ENCODE measurements at regions not wholly inside any gene's neighbourhood (a gene's known extent, or its start where the extent isn't known, plus 50 kb on each side); places are given as distances from the start of the nearest gene placed in this dataset.

DNA sequence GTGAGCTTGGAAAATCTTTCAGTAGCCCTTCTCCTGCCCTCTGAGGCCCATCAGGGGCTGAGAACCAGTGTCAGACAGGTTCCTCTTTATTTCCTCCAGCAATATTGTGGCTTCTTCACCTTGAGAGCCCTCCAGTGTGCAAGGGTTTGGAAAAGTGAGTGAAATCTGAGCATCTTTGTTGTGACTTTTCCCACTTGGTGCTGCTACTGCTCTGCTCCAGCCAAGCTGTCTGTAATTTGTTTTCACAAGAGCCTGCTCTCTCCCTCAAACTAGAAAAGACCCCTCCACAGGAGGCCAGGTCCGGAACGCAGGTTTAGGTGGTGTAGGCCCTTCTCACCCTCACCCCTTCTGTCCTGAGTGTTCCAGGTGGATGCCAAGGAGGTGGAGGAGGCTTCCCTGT lies 57.4 kb upstream of the SPRY4 start (continued):
- TF ChIP-seq CBFB (CRISPR knock-in tag; IDR thresholded peaks at IDR 0.05), result no peak
- TF ChIP-seq, protein P1, sequence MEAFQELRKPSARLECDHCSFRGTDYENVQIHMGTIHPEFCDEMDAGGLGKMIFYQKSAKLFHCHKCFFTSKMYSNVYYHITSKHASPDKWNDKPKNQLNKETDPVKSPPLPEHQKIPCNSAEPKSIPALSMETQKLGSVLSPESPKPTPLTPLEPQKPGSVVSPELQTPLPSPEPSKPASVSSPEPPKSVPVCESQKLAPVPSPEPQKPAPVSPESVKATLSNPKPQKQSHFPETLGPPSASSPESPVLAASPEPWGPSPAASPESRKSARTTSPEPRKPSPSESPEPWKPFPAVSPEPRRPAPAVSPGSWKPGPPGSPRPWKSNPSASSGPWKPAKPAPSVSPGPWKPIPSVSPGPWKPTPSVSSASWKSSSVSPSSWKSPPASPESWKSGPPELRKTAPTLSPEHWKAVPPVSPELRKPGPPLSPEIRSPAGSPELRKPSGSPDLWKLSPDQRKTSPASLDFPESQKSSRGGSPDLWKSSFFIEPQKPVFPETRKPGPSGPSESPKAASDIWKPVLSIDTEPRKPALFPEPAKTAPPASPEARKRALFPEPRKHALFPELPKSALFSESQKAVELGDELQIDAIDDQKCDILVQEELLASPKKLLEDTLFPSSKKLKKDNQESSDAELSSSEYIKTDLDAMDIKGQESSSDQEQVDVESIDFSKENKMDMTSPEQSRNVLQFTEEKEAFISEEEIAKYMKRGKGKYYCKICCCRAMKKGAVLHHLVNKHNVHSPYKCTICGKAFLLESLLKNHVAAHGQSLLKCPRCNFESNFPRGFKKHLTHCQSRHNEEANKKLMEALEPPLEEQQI (IDR thresholded peaks at IDR 0.05), result no peak
- no peak for TF ChIP-seq ZNF324 (CRISPR knock-in tag; IDR thresholded peaks at IDR 0.05)

DNA sequence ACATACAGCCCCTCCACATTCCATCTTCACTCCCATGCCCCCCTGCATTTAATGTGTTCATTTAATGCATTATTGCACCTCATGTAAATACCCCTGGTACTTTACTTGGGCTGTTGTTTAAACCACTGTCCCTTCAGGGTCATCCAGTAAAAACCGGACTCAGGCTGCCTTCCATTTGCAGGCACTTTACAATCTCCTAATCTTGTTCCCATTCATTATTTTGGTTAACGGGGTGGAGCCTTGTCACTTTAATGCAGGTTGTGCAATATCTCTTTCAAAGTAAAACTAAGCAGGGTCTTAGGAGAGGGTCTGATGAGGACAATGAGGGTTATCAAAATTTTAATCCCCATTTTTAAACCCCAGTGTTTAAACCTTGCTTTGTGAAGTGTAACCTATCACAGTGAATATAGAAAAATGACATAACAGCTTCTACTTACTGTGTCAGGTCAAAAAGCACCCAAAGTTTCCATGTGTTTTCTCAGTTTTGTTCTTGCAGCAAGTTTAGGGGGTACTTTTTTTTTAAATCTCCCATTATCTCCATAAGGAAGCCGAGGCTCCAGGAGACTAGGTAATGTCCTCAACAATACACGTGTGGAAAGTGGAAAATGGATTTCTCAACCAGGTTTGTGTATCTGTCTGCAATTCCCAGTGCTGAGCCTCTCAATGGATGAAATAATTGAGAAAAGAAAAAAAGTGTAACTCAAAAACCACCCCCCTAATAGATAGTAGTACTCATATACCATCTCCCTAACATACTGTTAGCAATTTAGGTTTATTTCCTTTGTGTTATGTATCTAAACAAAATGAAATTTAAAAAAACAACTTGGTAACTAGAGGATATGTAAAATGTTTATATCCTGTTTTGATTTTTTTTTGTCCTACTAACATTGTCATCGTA lies 54.2 kb upstream of the SPRY4 start:
- intact Hi-C loops (cut with micrococcal nuclease), result no loop called here
- no peak overlapping the region for H3K27ac ChIP-seq (ENCODE audit: extremely low read depth, low read depth, low read length)
- H3K9me1 ChIP-seq (ENCODE audit: control insufficient read depth, insufficient read depth, low read length), result no peaks in the 10 kb centered on the region
- in situ Hi-C loops (cut with MboI), result no loop called here
- H3K4me3 ChIP-seq, result no peak overlapping the region
- ChIA-PET POLR2A (interaction anchor here (0.5 kb wide), 1 partner anchor 11 kb away, joined by 3 read pairs; no protein-coding TSS in a partner anchor), CTCF (ENCODE audit: low intra/inter-chr PET ratio) (no interaction called here)
- 34% methylated on average over 5 of the region's 5 CpGs for WGBS (ENCODE audit: insufficient coverage, low coverage, missing lambda C conversion rate)
- H3K79me2 ChIP-seq (ENCODE audit: control insufficient read depth, insufficient read depth, low read length), result no peaks in the 10 kb centered on the region
- H3K4me2 ChIP-seq (ENCODE audit: insufficient read depth, low read length), result no peak overlapping the region
- BruUV-seq (replicated peaks), result no TSS peak
- H2AFZ ChIP-seq (ENCODE audit: low read depth, low read length), result peak overlapping the region; percentile 60
- DNase-seq (ENCODE audit: extremely low read depth in 1 of 4, low spot score in 3 of 4) (no peak), FAIRE-seq (no peak), ATAC-seq (peak; percentile 62)
- H3K9me3 ChIP-seq (replicated peaks; ENCODE audit: control insufficient read depth, insufficient read depth, low read depth, low read length), result no peaks in the 10 kb centered on the region
- H3K9ac ChIP-seq (ENCODE audit: insufficient read depth in 1 of 2, low read depth in 2 of 2, low read length in 2 of 2), result no peak overlapping the region
- no peaks in the 10 kb centered on the region for H4K20me1 ChIP-seq (replicated peaks; ENCODE audit: control insufficient read depth, insufficient read depth, low read length)
- H3K4me1 ChIP-seq (replicated peaks in 1 of 2; ENCODE audit: control insufficient read depth in 2 of 2, insufficient read depth in 2 of 2, low read length in 2 of 2), result peaks cover 0 to 2% of the 10 kb centered on the region in 2 experiments; a peak in 1 of 5 replicates
- H3K27me3 ChIP-seq (ENCODE audit: control insufficient read depth in 2 of 2, insufficient read depth in 2 of 2, low read length in 2 of 2), result no peaks in the 10 kb centered on the region
- no peaks in the 10 kb centered on the region for H3K36me3 ChIP-seq (ENCODE audit: control insufficient read depth, insufficient read depth, low read length)
- TF ChIP-seq NR1H2 (CRISPR knock-in tag; IDR thresholded peaks at IDR 0.05), result no peak
- TF ChIP-seq, protein P2, sequence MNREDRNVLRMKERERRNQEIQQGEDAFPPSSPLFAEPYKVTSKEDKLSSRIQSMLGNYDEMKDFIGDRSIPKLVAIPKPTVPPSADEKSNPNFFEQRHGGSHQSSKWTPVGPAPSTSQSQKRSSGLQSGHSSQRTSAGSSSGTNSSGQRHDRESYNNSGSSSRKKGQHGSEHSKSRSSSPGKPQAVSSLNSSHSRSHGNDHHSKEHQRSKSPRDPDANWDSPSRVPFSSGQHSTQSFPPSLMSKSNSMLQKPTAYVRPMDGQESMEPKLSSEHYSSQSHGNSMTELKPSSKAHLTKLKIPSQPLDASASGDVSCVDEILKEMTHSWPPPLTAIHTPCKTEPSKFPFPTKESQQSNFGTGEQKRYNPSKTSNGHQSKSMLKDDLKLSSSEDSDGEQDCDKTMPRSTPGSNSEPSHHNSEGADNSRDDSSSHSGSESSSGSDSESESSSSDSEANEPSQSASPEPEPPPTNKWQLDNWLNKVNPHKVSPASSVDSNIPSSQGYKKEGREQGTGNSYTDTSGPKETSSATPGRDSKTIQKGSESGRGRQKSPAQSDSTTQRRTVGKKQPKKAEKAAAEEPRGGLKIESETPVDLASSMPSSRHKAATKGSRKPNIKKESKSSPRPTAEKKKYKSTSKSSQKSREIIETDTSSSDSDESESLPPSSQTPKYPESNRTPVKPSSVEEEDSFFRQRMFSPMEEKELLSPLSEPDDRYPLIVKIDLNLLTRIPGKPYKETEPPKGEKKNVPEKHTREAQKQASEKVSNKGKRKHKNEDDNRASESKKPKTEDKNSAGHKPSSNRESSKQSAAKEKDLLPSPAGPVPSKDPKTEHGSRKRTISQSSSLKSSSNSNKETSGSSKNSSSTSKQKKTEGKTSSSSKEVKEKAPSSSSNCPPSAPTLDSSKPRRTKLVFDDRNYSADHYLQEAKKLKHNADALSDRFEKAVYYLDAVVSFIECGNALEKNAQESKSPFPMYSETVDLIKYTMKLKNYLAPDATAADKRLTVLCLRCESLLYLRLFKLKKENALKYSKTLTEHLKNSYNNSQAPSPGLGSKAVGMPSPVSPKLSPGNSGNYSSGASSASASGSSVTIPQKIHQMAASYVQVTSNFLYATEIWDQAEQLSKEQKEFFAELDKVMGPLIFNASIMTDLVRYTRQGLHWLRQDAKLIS (CRISPR knock-in tag; IDR thresholded peaks at IDR 0.05), result no peak
- TF ChIP-seq, protein P3, sequence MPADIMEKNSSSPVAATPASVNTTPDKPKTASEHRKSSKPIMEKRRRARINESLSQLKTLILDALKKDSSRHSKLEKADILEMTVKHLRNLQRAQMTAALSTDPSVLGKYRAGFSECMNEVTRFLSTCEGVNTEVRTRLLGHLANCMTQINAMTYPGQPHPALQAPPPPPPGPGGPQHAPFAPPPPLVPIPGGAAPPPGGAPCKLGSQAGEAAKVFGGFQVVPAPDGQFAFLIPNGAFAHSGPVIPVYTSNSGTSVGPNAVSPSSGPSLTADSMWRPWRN (IDR thresholded peaks at IDR 0.05; ENCODE audit: low read depth), result no peak
- peak; percentile 59 for TF ChIP-seq GATA2 (CRISPR knock-in tag; IDR thresholded peaks at IDR 0.05)
- no peak for TF ChIP-seq FOXJ2 (tag; IDR thresholded peaks at IDR 0.05)
- TF ChIP-seq, protein P4, sequence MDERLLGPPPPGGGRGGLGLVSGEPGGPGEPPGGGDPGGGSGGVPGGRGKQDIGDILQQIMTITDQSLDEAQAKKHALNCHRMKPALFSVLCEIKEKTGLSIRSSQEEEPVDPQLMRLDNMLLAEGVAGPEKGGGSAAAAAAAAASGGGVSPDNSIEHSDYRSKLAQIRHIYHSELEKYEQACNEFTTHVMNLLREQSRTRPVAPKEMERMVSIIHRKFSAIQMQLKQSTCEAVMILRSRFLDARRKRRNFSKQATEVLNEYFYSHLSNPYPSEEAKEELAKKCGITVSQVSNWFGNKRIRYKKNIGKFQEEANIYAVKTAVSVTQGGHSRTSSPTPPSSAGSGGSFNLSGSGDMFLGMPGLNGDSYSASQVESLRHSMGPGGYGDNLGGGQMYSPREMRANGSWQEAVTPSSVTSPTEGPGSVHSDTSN (CRISPR knock-in tag; IDR thresholded peaks at IDR 0.05; ENCODE audit: low read depth), result no peak
- TF ChIP-seq, protein P4 (tag; conservative IDR thresholded peaks at IDR 0.05; ENCODE audit: low read depth), result peak; percentile 43; the same call in 1 of the 2 replicates

Data from K562 (cell line).